GM19395 (cell line): ENCODE measurements at regions not wholly inside any gene's neighbourhood (a gene's known extent, or its start where the extent isn't known, plus 50 kb on each side); places are given as distances from the start of the nearest gene placed in this dataset.
"Not testable (repeated sequence)": the region's sequence is repeated elsewhere in the genome, so short reads cannot be mapped to it uniquely, and the experiment has no call there.

ENCODE experiments used
- ATAC-seq: cut with Tn5 transposase; IDR thresholded peaks from one replicate; pipeline ENCODE4 v1.9.1; 2021; ENCODE audit warnings: mild to moderate bottlenecking, moderate library complexity; ENCODE audit not compliant: unreplicated experiment

DNA sequence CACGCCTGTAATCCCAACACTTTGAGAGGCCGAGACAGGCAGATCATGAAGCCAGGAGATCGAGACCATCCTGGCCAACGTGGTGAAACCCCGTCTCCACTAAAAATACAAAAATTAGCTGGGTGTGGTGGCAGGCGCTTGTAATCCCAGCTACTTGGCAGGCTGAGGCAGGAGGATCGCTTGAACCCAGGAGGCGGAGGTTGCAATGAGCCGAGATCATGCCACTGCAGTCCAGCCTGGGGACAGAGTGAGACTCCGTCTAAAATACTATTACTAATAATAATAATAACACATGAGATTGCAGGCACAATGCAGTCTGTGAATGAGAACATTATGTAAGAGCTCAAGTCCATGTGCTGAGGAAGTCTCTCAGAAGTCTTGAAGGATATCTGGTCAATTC, 1684.4 kb downstream of the SPATA31A7 start:
- not testable (repeated sequence) for ATAC-seq

DNA sequence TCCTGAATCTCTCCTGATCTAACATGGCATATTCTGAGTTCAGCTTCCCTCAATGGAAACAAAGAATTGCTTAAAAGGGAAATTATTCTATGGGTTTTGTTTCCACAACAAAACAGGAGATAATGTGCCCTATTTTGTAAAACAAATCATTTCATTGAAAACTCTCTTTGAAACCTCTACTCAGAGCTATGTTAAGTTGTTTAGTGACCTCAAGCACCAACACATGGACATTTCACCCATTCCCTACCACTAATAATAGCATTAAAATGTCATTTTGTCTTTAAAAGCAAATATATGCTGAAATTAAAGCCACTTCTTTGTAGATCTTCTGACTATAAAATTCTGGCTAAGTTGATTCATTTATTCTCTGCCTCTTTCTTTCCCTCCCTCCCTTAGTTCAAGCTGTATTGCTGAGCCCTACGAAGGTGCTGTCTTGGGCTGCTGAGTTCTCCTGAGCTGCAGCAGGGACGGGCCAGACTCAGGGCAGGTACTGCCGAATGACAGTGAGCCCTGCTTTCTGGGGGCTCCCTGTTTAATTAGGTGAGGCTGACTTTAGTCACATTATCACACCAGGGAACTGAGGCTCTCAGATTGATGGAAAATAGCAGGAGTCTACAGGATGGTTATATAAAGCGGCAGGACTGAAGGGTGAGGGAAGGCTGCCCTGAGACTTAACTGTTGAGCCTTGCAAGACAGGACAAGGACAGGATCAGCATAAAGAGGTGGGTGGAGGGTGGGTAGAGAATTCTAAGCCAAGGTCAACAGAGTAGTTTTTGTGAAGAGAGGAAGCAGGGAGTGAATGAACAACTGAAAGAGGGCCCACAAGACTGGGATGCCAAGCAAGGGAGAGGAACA, 1685.1 kb downstream of the SPATA31A7 start:
- not testable (repeated sequence) for ATAC-seq

DNA sequence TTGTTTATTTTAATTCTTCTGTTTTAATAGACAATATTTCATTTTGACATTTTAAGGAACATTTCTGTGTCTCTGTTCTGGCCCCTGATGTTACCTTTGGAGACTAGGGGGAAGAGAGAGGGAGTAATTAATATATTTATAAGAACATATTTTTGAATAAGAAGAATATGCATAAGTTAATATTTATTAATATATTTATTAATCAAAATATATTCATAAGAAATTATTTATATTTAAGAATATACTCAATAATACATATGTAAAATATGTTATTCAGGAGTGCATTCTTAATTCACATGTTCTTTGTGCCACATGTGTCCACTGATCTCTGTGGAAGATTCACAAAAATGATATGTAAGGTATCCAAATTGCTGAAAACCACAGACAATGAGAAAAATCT, 1687.7 kb downstream of the SPATA31A7 start:
- not testable (repeated sequence) for ATAC-seq

DNA sequence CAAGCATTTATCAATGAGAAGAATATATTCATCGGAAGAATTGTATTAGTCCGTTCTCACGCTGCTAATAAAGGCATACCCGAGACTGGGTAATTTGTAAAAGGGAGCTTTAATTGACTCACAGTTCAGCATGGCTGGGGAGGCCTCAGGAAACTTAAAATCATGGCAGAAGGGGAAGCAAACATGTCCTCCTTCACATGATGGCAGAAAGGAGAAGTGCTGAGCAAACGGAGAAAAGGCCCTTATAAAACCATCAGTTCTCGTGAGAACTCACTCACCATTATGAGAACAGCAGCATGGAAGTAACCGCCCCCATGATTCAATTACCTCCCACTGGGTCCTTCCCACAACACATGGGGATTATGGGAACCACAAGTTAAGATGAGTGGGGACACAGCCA, 1688.2 kb downstream of the SPATA31A7 start:
- ATAC-seq = not testable (repeated sequence)

DNA sequence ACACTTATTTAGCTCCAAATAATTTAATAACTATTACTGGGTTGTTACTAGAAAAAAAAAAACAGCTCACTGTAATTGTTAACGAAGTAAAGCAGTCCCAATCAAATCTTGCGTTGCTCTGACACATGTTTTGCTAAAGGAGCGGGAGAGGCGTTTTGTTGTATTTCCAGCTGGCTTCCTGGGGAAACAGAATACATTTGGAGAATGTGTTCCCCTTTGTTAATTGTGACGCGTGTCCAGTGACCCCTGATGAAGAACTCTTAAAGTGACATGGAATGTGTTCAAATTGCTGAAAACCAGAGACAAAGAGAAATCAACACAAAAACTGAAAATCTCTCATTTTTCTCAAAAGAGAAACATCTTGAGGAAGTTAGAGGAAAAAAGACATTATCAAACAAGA, 1690.6 kb downstream of the SPATA31A7 start:
- ATAC-seq = not testable (repeated sequence)

DNA sequence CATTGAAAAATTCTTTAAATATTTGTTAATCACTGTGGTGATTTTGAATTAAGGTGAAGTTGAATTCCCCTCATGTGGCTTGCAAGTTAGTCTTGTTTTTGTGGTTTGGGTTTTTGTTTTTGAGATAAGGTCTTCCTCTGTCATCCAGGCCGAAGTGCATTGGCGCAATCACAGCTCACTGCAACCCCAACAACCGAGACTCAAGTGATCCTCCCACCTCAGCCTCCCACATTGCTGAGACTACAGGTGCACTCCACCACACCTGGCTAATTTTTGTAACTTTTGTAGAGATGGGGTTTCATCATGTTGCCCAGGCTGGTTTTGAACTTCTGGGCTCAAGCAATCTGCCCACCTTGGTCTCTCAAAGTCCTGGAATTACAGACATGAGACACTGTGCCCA, 1691.1 kb downstream of the SPATA31A7 start:
- ATAC-seq = not testable (repeated sequence)

DNA sequence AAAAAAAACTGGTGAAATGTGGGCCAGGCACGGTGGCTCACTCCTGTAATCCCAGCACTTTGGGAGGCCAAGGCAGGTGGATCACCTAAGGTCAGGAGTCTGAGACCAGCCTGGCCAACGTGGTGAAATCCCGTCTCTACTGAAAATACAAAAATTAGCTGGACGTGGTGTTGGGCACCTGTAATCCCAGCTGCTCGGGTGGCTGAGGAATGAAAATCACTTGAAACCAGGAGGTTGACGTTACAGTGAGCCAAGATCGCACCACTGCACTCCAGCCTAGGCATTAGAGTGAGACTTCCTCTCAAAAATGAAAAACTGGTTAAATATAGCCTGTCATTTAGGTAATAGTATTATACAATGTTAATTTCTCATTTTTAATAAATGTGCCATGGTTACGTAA, 1692.0 kb downstream of the SPATA31A7 start:
- not testable (repeated sequence) for ATAC-seq

DNA sequence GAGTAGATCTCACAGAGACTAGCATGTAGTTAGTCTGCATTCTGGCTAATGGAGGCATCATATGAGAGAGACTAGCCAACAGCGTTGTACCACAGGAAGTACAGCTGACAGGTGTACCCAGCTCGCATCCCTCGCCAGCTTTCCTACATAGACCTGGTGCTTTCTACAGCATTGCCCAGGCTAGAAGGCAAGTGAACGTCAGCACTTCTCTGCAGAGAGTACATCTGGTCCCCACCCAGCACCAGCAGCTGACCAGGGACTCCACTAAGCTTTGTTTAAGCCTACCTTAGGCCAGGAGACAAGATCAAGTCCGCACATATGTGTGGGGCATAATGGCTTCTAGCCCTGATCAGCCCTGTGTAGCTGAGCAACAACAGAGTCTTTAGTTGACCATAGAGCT, 1692.9 kb downstream of the SPATA31A7 start:
- not testable (repeated sequence) for ATAC-seq

DNA sequence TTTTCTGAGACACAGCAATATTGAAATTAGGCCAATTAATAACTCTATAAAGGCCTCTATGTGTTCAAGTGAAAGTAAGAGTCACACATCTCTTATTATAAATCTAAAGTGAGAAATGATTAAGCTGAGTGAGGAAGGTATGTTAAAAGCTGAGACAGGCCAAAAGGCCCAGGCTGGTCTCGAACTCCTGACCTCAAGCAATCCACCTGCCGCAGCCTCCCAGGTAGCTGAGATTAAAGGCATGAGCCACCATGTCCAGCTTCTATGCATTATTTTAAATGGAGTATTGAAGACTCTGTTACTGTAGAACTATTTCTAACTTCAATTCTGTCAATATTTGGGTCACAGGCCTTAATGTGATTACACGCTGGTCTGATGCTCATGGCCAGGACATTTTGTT, 1706.9 kb downstream of the SPATA31A7 start:
- not testable (repeated sequence) for ATAC-seq

DNA sequence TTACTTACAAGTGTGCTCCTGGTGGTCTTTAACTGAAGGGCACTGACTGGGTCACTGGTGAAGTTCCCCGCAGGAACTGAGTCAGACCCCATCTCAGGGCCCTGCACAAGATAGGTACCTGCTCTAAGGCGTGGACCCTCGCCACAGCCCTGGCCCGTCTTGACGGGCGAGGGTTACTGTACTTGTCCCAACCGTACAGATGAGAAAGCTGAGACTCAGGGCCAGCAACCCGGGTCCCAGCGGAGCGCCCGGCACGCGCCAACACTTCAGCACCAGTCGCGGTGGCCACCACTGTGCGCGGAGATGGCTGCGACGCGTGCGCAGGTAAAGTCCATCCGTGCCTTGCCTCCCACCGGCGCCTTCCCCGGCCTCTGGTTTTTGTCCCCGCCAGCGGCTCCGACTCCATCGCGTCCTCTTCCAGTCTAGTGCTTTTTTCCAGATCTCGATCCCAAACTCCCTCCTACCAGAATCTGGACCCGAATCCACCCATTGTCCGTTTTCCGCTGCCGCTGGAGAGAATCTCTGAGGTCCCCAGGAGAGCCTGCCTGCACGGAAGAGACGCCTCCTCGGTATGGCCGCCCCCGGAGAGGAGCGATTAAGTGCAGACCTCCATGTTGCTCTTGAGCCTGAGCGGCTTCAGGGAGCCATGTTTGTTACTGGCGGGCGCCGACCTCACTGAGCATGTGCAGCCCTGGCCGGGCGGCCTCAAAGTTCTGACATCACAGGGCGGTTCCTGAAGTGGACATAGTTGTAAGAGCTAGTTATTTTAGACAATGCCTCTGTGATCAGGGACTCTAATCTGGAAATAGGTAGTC, 1707.8 kb downstream of the SPATA31A7 start:
- not testable (repeated sequence) for ATAC-seq

DNA sequence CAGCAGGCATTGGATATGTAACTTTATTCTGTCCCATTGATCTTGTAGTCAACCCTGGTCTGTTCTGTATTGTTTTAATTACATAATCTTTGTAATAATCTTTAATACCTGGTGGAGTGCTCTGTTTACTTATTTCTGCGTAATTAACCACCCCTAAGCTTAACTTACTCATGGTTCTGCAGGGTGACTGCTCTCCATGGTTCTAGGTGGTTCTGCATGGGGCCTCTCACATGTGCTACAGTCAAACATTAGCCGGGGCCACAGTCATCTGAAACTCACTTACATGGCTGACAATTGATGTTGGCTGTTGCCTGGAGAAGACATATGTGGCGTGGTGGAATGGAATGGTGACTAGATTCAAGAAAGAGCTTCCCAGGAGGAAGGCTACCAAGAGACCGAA, 1709.8 kb downstream of the SPATA31A7 start:
- ATAC-seq = not testable (repeated sequence)

DNA sequence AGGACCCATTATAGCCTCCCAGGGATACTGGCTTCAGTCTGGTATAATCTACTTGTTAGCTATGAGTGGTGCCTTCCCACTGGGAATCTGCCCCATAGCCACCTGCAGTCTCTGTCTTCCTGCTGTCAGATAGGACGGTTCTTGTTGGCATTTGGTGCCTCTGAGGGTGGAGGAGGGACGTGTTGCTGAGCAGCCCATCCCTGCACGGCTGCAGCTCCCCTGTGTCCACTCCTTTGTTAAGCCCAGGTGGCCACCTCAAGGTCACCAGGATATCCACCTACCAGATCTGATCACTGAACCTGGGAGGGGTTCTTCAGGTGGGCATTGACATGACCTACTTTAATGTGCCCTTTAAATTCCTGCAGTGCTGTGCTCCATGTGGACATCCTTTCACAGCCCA, 1714.2 kb downstream of the SPATA31A7 start:
- not testable (repeated sequence) for ATAC-seq

DNA sequence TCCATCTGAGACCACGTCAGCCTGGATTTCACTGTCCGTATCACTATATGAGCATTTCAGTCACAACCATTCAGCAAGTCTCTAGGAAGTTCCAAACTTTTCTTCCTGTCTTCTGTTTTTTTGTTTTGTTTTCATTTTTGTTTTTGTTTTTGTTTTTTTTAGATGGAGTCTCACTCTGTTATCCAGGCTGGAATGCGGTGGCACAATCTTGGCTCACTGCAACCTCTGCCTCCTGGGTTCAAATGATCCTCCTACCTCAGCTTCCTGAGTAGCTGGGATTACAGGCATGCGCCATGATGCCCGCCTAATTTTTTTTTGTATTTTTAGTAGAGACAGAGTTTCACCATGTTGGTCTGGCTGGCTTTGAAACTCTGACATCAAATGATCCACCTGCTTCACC, 1715.9 kb downstream of the SPATA31A7 start:
- not testable (repeated sequence) for ATAC-seq

DNA sequence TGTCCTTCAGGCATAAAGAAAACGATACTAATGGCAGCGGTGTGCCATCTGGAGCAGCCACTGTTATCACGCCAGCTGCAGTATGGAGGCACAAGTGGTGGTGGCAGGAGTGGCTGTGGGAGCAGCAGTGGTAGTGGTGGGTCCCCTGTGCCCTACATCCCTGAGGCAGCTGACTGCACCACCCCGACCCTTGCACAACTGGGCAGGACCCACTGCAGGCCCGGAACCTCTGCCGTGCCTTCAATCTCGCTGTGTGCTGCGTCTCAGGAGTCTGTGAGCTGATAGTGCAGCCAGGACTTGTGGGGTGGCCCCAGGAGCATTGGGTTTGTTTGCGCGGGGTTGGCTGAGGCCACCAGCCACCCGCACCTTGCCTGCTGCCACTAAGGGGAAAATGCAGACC, 1718.0 kb downstream of the SPATA31A7 start:
- ATAC-seq = not testable (repeated sequence)

DNA sequence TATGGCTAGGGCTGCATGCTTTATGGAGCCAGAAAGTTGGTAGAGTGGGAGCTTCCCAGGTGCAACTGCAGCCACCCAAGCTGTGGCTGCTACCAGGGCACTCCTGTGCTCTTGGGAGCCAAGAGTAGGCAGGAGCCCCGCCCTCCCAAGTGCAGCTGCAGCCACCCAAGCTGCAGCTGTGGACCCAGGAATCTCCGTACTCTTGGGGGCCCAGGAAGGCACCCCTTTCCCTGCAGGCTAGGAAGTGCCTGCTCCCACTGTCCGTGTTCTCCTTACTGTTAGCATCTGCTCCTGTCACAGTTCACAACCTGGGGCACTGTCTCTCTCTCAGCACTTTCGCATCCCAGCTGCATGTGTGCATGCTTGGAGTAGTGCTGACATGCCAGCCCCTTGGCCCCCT, 1718.4 kb downstream of the SPATA31A7 start:
- ATAC-seq = not testable (repeated sequence)

DNA sequence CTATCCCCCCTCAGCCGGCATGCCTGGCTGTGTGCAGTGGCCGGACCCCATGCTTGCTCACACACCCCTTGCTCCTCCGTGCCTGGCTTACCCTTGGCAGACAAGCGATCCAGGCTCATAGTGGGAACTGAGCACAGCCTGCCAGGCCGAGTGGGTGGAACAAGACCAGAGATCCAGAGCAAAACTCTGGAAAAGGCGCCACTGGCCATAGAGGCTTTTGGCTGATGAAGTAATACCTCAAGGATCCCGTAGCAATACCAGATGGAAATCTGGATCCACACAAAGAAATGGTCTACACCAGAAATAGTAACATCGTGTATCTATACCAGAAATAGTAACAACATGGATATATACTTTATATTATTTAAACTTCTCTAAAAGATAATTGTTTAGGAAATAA, 1719.6 kb downstream of the SPATA31A7 start:
- not testable (repeated sequence) for ATAC-seq

DNA sequence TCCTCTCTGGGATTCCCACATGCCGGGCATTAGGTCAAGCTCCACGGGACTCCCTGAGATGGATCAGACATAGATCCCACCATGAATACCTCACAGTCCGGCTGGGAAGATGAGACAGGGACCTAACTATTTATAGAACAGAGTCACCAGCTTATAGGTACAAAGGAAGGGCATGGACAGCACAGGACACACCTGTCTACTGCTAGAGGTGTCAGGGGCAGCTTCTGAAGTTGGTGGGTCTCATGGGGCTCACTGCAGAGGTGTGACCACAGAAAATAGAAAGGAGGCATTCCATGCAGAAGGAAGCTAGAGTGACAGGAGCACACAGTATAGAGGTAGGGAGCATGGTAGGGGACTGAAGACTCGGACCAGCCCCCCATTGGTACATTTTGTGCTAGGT, 1722.4 kb downstream of the SPATA31A7 start:
- ATAC-seq = not testable (repeated sequence)

DNA sequence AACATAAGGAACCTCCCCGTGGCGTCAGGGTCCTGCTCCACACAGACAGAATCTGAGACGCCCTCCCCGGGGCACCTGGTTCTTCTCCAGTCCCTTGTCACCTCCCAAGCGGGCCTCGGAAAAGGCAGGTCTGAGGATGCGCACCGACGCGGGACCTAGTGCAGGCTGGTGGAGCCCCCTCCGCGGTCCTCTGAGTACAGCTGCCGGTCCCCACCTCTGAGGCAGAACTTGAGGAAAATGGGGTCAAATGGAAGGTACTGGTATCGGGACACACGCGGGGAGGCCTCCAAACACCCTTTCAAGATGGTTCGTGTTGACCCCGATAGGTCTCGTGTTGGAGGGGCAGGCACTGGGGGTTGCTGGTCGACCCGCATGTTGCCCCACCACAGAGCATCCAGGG, 1725.3 kb downstream of the SPATA31A7 start:
- not testable (repeated sequence) for ATAC-seq

DNA sequence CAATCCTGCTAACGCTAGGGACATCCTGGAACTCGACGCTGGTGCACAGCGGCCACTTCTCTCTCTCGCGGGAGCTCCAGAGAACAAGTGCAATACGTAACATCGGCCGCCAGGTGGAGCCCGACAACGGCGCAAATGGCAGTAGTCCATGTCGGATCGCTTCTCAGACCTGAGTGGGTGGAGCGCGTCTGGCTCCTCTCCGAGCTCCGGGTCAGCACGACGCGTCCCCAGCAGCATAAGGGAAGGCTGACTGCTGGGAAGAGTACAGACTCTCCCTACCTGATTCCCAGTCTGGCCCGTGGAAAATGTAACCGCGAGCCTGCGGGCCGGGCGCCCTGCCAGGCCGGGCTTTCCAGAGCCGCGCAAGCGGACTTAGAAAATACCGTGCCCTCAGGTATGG, 1725.8 kb downstream of the SPATA31A7 start:
- peak; percentile 100 for ATAC-seq

DNA sequence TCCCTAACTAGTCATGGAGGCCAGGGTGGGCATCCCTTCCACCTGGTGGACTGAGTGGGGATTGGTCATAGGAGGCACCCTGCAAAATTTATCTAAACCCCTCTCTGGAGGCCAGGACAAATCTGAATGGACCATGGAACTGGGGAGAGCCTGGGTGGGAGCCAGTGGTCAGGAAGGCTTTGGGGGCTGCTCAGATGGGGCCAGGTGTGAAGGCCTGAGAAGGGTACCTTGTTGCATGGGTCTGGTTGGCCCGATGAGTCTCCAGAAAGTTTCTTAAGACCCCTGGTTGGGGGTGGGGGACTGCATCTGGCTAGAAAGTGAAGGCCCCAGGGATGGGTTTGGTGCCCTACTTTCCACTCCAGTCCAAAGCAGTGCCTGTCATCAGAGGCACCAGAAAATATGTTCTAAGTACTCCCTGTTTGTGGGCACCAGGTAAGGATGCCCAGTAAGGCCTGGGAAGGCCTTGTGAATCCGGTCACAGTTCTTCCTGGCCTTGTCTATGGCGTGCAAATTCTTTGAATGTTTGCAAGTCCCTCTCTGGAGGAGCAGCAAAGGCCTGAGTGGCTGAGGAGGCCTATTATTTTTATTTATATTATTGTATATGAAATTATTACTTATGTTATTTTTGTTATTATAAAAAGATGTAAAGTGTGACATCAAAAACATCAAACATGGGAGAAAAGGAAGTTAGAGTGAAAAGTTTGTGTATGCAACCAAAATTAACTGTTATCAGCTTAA, 1729.0 kb downstream of the SPATA31A7 start:
- ATAC-seq = not testable (repeated sequence)

DNA sequence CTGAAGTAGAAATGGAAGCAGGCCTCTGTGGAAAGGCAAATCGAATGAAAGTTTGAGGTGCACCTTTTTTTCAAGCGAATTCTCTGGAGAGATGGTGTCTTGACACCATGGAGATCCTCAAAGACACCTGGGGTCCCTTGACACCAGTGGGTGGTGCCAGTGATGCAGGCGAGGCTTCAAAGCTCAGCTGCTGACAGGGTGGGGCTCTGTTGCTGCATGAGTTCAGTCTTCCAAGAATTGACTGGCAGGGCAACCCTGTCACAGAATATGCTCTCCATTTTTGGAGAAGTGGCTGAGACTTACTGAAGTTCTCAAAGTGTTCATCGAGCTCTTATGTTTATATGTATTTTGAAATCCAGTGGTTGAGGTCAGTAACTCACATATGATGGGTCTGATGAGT, 1741.6 kb downstream of the SPATA31A7 start:
- ATAC-seq = not testable (repeated sequence)
